Nephron progenitor cell (in vitro differentiated cells): ENCODE measurements at regions not wholly inside any gene's neighbourhood (a gene's known extent, or its start where the extent isn't known, plus 50 kb on each side); places are given as distances from the start of the nearest gene placed in this dataset.

ENCODE experiments used
- DNase-seq: peaks from one replicate; pipeline ENCODE4 v3.0.0; 2021
- H3K27ac Mint-ChIP-seq: 2 replicates; pipeline ENCODE4 v1.8.0; 2021; ENCODE audit warnings: mild to moderate bottlenecking, moderate library complexity, mixed read lengths
- H3K27me3 Mint-ChIP-seq: 2 replicates; pipeline ENCODE4 v1.8.0; 2021; ENCODE audit warnings: mild to moderate bottlenecking, low read depth, mixed read lengths; ENCODE audit not compliant: poor library complexity
- H3K36me3 Mint-ChIP-seq: 2 replicates; pipeline ENCODE4 v1.8.0; 2021; ENCODE audit warnings: low read depth, mixed read lengths
- H3K4me1 Mint-ChIP-seq: 2 replicates; pipeline ENCODE4 v1.8.0; 2021; ENCODE audit warnings: mixed read lengths
- H3K4me3 Mint-ChIP-seq: 2 replicates; pipeline ENCODE4 v1.8.0; 2021; ENCODE audit warnings: mild to moderate bottlenecking, moderate library complexity, mixed read lengths
- H3K9me3 Mint-ChIP-seq: 2 replicates; pipeline ENCODE4 v1.8.0; 2021; ENCODE audit warnings: mild to moderate bottlenecking, moderate library complexity, mixed read lengths
- TF ChIP-seq, protein P1 (sequence below): fragments of 200-600 bp; sonication (generic); IDR thresholded peaks from 2 replicates; pipeline ENCODE4 v1.5.0; 2021; ENCODE audit warnings: antibody characterized with exemption

DNA sequence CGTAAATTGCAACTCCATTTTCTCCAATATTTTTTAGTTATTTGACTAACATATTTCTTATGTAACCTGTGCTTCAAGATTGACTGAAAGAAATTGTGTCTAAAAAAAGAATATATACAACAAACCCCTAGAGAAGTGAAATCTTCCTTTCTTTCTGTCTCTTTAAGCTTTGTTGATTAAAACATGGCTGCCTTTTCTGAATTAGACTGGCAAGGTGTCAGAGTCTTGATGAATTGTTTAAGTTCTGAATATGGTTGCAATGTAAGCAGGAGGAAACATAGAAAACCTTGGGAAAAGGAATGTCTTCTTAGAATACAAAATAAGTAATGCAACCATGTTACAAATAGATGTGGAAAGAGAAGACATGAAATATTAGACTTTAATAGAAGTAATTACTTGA lies 209.8 kb upstream of the CTNND2 start:
- Mint-ChIP-seq H3K4me1 (no peaks in the 10 kb centered on the region), H3K27me3 (peaks cover 10% of the 10 kb centered on the region), H3K36me3 (no peaks in the 10 kb centered on the region), H3K27ac (no peak overlapping the region), H3K9me3 (no peaks in the 10 kb centered on the region), H3K4me3 (no peak overlapping the region)
- no peak for DNase-seq
- TF ChIP-seq, protein P1, sequence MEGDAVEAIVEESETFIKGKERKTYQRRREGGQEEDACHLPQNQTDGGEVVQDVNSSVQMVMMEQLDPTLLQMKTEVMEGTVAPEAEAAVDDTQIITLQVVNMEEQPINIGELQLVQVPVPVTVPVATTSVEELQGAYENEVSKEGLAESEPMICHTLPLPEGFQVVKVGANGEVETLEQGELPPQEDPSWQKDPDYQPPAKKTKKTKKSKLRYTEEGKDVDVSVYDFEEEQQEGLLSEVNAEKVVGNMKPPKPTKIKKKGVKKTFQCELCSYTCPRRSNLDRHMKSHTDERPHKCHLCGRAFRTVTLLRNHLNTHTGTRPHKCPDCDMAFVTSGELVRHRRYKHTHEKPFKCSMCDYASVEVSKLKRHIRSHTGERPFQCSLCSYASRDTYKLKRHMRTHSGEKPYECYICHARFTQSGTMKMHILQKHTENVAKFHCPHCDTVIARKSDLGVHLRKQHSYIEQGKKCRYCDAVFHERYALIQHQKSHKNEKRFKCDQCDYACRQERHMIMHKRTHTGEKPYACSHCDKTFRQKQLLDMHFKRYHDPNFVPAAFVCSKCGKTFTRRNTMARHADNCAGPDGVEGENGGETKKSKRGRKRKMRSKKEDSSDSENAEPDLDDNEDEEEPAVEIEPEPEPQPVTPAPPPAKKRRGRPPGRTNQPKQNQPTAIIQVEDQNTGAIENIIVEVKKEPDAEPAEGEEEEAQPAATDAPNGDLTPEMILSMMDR: no peak

DNA sequence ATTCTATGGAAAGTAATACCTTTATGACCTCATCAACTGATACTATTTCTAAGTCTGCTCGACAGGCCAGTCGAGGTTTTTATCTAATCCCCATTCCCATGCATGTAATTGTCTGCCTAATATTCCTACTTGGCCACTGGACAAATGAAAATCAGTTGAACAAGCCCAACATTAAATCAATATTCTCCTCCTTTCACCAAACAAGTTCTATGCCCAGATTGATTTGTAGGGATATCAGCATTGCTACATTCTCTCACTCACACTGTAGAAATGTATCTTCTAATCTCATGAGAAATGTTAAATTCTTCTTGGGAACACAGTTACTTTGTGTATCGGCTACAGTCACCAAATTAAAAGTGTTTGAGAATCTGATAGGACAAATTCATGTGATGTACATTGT lies 208.8 kb upstream of the CTNND2 start:
- Mint-ChIP-seq H3K4me3 (no peak overlapping the region), H3K27ac (no peak overlapping the region), H3K36me3 (no peaks in the 10 kb centered on the region), H3K9me3 (no peaks in the 10 kb centered on the region), H3K4me1 (no peaks in the 10 kb centered on the region), H3K27me3 (peaks cover 10% of the 10 kb centered on the region)
- TF ChIP-seq, protein P1: no peak
- no peak for DNase-seq

DNA sequence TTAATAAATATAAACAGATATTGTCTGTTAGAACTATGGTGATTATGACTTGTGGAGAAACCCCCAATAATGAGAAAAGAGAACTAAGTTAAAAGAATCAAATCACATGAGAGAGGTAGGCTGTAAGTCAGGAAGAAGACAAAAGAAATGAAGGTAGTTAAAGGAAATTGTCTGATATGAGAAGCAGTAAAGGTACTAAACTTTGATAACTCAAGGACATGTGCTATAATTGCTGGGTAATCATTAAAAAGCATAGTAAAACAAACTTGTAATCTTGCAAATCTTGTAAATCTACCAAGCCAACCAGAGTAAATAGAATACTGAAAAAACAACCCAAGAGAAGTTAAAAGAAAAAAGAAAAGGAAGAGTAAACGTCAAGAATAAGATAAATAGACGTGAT lies 207.0 kb upstream of the CTNND2 start:
- TF ChIP-seq, protein P1: no peak
- Mint-ChIP-seq H3K27me3 (peaks cover 10% of the 10 kb centered on the region), H3K36me3 (no peaks in the 10 kb centered on the region), H3K4me3 (no peak overlapping the region), H3K4me1 (no peaks in the 10 kb centered on the region), H3K9me3 (no peaks in the 10 kb centered on the region), H3K27ac (no peak overlapping the region)
- no peak for DNase-seq

DNA sequence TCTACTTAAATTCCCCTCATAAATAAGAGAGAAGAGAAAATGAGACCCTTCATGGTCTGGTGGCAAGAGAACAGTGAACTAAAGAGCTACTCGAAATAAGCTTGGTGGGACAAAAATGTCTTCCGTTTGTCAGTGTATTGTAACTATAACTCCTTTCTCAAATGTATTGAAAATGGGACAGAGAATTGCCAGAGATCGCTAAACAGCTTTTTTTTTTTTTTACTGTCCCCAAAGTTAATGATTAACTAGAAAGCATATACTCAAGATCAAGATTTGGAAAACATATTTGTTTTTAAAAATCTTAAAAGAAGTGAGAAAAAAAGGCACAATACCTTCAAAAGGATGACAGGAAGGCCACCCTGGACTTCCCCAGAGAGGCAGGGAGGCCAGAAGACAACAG lies 206.4 kb upstream of the CTNND2 start:
- peaks cover 8% of the 10 kb centered on the region for H3K27me3 Mint-ChIP-seq
- TF ChIP-seq, protein P1: no peak
- H3K36me3 Mint-ChIP-seq: no peaks in the 10 kb centered on the region
- no peaks in the 10 kb centered on the region for H3K4me1 Mint-ChIP-seq
- H3K9me3 Mint-ChIP-seq: no peaks in the 10 kb centered on the region
- DNase-seq: no peak
- no peak overlapping the region for H3K4me3 Mint-ChIP-seq
- no peak overlapping the region for H3K27ac Mint-ChIP-seq

DNA sequence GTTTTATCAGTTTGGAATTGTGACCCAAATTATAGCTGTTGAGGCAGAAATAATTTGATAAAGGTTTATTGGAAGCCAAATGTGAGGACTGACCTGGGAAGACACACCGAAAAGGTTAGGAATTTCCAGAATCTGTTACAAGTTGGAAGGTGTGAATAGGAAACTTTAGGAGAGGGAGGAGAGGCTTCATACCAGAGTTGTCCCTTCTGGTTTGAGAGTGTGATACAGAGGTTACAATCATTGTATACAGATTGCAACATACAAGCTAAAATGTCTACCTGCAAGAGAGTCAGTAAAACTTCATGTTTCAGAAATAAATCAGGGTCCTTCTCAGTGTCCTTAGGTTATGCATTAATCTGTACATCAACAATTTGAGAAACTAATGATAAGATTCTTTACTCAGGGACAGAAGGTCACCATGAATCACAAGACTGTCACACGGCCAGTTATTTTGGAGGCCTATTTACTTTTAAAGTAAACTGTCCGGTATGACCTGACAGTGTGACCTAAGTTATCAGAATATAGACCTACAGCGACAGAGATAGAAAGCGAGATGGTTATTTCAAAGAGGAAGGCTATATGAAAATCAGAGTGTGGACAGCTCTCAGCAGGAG lies 204.9 kb upstream of the CTNND2 start:
- no peaks in the 10 kb centered on the region for H3K4me1 Mint-ChIP-seq
- DNase-seq: no peak
- peak overlapping the region; percentile 34 for H3K27ac Mint-ChIP-seq
- TF ChIP-seq, protein P1: no peak
- H3K9me3 Mint-ChIP-seq: no peaks in the 10 kb centered on the region
- peaks cover 4% of the 10 kb centered on the region for H3K27me3 Mint-ChIP-seq
- no peak overlapping the region for H3K4me3 Mint-ChIP-seq
- no peaks in the 10 kb centered on the region for H3K36me3 Mint-ChIP-seq

DNA sequence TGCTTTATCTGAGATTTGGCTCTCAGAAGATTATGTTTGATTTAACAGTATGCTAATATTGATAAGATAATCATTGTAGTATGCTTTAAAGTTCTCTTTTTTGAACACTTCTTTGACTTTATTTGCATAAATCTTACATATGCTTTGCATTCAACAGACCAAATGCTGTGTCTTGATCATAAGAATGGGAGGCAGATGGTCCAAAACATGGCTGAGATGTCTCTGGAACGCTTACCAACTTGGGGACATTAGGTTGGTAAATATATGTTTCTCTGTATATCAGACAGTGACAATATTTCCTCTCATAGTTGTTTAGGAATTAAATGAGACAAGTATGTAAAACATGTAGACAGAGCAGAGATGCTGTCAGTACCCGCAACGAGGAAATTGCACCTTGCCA lies 197.9 kb upstream of the CTNND2 start:
- H3K36me3 Mint-ChIP-seq: no peaks in the 10 kb centered on the region
- H3K4me1 Mint-ChIP-seq: no peaks in the 10 kb centered on the region
- no peaks in the 10 kb centered on the region for H3K27me3 Mint-ChIP-seq
- TF ChIP-seq, protein P1: no peak
- no peaks in the 10 kb centered on the region for H3K9me3 Mint-ChIP-seq
- no peak overlapping the region for H3K4me3 Mint-ChIP-seq
- no peak for DNase-seq
- H3K27ac Mint-ChIP-seq: no peak overlapping the region
